Fibroblast of lung (primary cell): ENCODE measurements at regions not wholly inside any gene's neighbourhood (a gene's known extent, or its start where the extent isn't known, plus 50 kb on each side); places are given as distances from the start of the nearest gene placed in this dataset.

Experiments
- EZH2 ChIP-seq: IDR thresholded peaks from 2 replicates; pipeline ENCODE4 v1.5.1; 2012; ENCODE audit warnings: low read length, control low read depth, mild to moderate bottlenecking; ENCODE audit errors: missing control alignments
- TF ChIP-seq, protein P1 (sequence below), 2 donors: IDR thresholded peaks in 1 of 2; conservative IDR thresholded peaks in 1 of 2; 1 replicate in 1 of 2; 2 replicates in 1 of 2; pipeline ENCODE4 v1.5.1; 2011 to 2012; ENCODE audit warnings: low read length in 2 of 2, control low read depth in 1 of 2, inconsistent platforms in 1 of 2, low read depth in 1 of 2, mild to moderate bottlenecking in 1 of 2

GRCh38 chr10:4701016-4701415 lies 125.0 kb upstream of the AKR1E2 start:
- TF ChIP-seq EZH2 = no peak
- TF ChIP-seq, protein P1, sequence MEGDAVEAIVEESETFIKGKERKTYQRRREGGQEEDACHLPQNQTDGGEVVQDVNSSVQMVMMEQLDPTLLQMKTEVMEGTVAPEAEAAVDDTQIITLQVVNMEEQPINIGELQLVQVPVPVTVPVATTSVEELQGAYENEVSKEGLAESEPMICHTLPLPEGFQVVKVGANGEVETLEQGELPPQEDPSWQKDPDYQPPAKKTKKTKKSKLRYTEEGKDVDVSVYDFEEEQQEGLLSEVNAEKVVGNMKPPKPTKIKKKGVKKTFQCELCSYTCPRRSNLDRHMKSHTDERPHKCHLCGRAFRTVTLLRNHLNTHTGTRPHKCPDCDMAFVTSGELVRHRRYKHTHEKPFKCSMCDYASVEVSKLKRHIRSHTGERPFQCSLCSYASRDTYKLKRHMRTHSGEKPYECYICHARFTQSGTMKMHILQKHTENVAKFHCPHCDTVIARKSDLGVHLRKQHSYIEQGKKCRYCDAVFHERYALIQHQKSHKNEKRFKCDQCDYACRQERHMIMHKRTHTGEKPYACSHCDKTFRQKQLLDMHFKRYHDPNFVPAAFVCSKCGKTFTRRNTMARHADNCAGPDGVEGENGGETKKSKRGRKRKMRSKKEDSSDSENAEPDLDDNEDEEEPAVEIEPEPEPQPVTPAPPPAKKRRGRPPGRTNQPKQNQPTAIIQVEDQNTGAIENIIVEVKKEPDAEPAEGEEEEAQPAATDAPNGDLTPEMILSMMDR (conservative IDR thresholded peaks at IDR 0.05 in 1 of 2, IDR thresholded peaks at IDR 0.05 in 1 of 2; ENCODE audit: low read depth in 1 of 2, low read length in 2 of 2) = no peak
